HL-60/S4 treated with phorbol 12-myristate 13-acetate at 8.2 ng/mL for 4 days and 3 days (cell line): ENCODE measurements at regions not wholly inside any gene's neighbourhood (a gene's known extent, or its start where the extent isn't known, plus 50 kb on each side); places are given as distances from the start of the nearest gene placed in this dataset.

Experiments
- in situ Hi-C: fragments of 300-500 bp; cut with MboI; formaldehyde crosslinking; loops from 2 replicates; pipeline ENCODE4 v1.15.0; 2022; ENCODE audit warnings: low sequenced_read_pairs

DNA sequence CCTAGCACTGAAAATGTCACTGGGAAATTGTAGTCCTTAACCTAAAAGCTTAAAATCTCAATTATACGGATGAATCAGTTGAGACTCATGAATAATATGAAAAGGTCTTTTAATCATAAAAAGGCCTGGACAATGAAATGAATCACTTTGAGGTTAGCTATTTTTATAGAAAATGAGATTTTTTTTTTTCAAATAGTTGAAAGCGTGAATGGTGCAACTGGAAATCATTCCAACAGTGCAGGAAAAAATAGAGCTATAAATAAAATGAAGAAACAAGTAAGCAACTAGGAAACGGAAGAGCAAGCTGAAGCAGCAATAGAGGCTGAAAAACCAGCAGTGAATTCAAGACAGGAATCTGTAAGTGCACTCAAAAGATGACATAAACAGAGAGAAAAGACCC is 142.9 kb downstream of the BACH1 start:
- in situ Hi-C loops, result no loop called here

DNA sequence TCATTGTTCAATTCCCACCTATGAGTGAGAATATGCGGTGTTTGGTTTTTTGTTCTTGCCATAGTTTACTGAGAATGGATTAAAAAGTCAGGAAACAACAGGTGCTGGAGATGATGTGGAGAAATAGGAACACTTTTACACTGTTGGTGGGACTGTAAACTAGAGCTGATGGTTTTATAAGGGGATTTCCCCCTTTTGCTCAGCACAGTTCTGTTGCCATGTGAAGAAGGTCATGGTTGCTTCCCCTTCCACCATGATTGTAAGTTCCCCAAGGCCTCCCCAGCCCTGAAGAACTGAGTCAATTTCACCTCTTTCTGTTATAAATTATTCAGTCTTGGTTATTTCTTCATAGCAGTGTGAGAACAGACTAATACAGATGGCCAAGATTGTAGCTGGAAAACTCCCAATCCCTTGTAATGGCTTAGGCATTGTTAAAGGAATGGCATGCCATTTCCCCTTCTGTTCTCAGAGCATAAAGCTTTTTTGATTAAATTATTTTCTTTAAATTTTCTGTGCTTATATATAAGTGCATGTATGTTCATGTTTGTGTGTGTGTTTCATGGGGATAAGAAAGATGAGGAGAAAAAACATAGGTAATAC is 144.8 kb downstream of the BACH1 start:
- in situ Hi-C loops, result no loop called here

DNA sequence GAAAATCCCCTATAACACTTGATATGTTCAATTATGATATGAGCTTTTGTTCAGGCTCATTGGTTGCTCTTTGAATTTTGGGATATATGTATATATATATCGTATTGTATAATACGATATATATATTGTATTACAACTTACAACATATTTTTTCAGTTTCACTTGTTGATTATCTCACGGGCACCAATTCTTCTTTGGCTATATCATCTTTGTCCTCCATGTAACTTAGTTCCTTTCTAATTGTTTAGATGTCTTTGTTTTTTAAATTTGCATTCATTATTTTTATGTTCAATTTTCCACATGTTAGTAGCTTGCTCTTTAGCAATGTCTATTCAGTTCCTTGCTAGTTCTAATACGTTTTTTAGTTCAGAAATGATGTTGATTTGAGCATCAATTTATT is 150.0 kb downstream of the BACH1 start:
- in situ Hi-C loops, result no loop called here

DNA sequence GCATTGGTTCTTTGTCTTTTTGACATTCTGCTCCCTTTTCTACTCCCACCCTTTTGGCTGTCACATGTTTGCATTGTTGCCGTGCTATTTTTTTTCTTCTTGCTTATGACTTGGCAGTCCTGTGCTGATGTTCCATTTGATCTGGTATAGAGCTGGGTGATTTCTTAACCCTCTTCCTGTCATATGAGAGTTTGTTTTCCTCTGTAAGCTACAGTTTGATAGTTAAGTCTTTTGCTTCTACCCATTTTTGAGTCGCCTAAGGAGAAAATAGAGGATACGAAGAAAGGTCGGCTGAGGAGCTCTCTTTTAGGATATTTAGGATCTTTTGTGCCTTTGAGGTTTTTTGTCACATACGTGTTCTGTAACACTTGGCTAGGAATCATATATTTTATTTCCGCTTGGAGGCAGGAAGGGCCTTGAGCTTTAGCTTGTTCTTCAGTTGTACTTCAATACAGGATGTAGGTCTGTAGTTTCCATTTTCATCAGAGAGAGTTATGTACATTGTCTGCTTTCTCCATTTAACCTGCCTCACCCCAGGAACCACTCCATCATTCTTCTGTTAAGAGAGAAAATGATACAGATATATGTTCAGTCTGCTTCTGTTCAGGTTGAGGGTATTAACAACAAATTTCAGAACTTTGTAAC is 150.7 kb downstream of the BACH1 start:
- in situ Hi-C loops, result no loop called here

DNA sequence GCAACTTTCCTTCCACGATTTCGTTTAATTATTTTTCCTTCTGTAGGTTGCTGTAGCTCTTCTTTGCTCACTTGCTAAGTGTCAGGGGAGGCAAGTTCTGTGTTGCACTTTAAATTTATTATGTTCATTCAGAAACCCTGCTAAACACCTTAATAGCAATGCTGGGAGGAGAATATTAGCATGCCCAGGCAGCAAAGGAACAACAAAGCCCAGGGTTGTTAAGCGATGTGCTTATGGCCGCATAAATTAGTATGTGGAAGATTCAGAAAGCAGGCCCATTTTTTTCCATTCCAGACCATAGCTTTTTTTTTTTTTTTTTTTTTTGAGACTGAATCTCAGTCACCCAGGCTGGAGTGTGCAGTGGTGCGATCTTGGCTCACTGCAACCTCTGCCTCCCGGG is 151.3 kb downstream of the BACH1 start:
- in situ Hi-C loops, result no loop called here

DNA sequence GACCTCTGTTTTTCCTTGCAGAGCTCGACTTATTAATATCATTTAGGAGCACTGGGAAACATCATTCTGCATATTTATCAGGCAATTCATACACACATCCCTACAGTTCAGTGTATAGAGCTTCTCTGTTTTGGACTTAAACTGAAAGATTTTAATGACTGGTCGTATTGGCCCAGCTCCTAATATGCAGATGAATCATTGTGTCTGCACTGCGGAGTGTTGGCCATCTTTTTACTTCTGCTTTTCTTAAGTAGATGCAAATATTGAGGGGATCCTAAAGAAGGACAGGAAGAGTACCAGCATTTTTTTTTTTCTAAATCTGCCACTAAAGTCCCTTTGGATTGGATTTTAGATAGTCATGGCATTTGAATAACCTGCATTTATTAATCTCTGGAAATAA is 154.8 kb downstream of the BACH1 start:
- in situ Hi-C loops, result no loop called here

DNA sequence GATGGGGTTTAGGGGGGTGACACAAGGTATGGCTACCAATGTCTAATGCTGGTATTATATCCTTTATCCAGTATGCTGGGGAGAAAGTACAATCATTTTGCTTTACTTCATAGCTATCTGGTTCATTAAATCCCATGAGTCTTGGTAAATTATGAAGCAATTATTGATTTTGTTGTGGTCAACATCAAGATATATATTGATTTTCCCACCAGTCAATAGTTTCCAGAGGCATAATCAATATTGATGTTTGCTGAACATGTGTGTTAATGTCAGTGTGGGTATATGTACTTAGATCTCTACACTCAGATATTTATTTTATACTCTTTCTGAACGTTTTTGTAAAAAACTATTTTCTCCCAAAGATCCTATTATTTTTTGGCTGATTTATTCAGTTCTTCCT is 155.5 kb downstream of the BACH1 start:
- in situ Hi-C loops, result no loop called here

DNA sequence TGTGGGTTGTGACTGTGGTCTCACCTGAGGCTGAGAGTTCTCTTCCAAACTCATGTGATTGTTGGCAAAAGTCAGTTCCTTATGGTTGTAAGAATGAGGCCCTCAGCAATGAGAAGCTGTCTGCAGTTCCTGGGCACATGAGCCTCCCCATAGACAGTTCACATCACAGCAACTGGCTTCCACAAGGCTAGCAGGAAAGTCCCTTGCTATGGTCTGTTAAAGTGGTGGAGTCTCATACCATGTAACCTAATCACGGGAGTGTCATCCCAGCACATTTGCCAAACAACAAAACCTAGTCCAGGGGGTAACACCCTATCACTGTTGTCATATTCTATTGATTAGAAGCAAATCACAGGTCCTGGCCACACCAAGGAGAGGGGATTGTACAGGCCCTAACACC is 163.8 kb downstream of the BACH1 start:
- in situ Hi-C loops, result no loop called here

DNA sequence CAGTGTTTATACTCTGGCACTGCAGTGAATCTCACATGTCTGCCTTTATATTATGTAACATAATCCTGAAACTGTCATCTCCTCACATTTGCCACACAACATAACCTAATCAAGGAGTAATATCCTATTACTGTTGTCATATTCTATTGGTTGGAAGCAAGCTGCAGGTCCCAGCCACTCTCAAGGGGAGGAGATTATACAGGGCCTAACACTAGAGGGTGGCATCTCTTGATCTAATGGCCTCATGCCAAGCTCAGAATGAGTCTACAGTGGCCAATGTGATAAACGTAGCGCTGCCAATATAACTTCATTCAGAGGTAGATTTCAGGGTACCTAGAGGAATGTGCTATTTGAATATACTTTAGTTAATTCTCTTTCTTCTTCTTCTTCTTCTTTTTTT is 166.8 kb downstream of the BACH1 start:
- in situ Hi-C loops, result no loop called here

DNA sequence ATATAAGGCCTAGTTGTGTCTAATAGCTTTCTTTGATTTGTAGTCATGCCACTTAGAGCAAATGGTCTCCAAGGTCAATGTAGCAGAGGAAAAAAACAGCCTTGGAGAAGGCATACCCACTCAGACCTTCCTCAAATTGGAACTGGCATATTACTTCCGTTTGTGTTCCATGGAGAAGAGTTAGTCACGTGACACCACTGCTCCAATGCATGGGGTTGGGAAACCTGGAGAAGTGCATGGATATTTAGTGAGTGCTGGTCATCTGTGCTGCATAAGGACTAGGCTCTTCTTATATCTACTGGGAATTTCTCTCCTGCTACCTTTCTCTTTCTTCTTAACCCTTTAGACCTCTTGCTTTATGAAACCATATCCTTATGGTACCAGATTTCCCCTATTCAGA is 167.8 kb downstream of the BACH1 start:
- in situ Hi-C loops, result no loop called here

DNA sequence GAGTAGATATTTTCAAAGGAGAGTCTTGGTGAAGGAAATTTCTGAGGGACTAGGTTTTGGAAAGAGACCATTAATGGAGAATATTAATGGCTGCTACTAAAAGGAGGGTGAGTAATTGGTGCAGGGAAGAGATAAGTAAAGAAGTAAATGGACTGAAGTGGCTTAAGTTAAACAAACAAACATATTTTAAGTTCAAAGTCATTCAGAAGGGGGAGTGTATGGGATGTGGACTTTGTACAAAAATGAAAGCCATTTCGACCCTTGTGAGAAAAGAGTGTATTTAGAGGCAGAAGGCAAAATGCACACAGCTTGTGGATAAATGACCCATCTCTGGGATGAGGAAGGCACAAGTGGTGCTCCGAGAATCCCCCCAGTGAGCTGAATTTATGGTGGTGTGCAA is 171.7 kb downstream of the BACH1 start:
- in situ Hi-C loops, result no loop called here

DNA sequence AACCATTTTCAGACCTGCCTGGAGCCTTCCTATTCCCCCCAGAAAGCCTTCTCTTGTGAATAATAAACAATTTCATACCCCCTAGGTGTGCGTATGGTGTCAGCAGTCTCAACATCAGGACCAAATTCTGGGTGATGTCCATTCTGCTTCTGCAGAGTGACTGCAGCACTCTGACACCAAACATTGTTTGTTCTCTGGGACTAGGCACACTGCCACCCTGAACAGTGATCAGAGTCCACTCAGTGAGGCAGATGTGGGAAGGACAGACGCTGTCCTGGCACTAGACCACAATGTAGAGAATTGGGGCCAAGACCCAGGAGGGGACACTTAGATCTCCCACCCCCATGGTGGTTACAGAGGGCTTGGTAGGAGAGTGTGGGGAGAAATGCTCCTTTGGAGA is 175.1 kb downstream of the BACH1 start:
- in situ Hi-C loops, result no loop called here

DNA sequence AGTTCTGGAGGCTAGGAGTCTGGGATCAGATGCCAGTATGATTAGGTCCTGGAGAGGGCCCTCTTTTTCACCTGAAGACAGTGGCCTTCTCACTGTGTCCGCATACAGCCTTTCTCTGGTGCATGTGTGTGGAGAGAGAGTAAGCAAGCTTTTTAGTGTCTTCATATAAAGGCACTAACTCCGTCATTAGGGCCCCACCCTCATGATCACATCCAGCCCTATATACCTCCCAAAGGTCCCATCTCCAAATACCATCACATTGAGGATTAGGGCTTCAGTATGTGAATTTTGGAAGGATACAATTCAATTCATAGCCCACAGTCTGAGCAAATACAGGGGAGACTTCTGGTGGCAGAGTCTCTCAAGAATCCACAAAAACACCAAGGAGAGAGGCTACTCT is 176.6 kb downstream of the BACH1 start:
- in situ Hi-C loops, result loop anchor here (25.0 kb wide), 1 partner anchor 362 kb away; no protein-coding TSS in a partner anchor

DNA sequence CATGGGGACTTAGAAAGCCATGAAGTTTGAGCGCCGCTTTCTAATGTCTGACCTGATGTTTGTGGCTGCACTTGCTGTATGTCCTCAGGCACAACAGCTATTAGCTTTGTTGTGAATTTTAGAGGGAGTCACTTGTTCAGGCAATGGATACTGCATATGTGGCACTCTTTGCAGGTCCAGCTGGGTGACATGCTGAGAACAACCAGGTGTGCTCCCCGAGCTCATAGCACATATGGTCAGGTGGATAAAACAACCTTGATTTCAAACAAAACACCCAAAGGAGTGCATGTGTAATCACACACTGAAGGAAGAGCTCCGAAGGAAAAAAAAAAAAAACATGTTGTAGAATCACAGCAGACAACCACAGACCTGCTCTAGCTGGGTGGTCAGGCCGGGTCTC is 178.6 kb downstream of the BACH1 start:
- in situ Hi-C loops, result loop anchor here (25.0 kb wide), 1 partner anchor 360 kb away; no protein-coding TSS in a partner anchor

DNA sequence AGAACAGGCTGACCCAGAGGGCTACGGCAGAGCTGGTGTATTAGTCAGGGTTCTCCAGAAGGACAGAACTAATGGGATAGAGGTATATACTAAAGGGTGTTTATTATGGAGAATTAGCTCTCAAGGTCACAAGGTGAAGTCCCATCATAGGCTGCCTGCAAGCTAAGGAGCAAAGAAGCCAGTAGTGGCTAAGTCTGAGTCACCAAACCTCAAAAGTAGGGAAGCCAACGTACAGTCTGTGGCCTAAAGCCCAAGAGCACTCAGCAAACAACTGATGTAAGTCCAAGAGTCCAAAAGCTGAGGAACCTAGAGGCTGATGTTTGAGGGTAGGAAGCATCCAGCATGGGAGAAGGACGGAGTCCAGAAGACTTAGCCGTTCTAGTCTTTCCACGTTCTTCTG is 179.2 kb downstream of the BACH1 start:
- in situ Hi-C loops, result loop anchor here (25.0 kb wide), 1 partner anchor 359 kb away; no protein-coding TSS in a partner anchor

DNA sequence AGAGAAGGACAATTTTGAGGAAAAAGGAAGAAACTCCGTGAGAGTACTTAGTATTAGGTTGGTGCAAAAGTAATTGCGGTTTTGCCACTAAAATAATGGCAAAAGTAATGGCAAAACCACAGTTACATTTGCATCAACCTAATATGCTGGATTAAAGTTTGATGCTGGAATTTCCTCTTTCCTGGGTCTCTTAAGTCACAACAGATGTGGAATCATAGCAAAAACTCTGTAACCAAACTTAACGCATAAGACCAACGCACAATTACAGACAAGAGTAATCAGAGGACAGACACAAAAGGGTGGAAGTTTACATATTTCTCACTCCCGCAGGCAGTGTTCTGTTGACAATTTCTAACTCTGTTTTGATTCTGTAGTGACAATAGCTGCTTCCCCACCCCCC is 182.4 kb downstream of the BACH1 start:
- in situ Hi-C loops, result loop anchor here (25.0 kb wide), 1 partner anchor 356 kb away; no protein-coding TSS in a partner anchor

DNA sequence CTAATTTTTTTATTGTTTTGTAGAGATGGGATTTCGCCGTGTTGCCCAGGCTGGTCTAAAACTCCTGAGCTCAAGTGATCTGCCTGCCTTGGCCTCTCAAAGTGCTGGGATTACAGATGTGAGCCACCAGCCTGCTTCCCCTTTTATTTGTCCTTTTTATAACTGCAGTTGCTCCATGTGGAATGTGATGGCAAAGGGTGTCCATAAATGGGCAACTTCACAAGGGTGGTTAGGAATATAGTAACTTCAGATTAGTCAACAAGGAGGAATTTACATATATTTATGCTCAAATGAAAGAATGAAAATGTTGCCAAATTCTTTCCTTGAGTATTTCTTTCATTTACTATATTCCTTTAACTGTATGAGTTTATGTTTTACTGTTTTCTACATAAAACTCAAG is 182.9 kb downstream of the BACH1 start:
- in situ Hi-C loops, result loop anchor here (25.0 kb wide), 1 partner anchor 356 kb away; no protein-coding TSS in a partner anchor

DNA sequence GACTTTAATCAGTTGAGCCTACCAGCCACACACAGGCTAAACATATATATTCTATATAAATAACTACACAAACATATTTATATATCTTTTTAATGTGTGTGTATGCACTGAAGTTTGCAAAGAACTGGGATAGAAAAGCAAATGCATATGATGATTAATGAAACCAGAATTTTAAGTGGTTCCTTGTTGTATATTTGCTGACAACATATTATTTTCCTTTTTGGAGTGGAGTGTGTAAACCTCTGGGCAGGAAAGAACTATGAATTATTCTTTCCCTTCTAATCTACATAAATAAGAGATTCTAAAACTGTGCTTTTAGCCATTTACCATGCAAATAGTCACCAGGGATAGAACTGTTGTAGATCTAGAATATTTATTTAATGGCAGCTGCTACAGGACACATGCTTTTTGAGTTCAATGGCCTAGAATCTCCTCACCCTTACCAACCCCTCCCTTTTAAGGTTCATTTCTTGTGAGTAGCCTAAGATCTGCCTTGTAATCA is 187.6 kb downstream of the BACH1 start:
- in situ Hi-C loops, result loop anchor here (25.0 kb wide), 1 partner anchor 351 kb away; no protein-coding TSS in a partner anchor
